GM18499 (cell line): ENCODE measurements at regions not wholly inside any gene's neighbourhood (a gene's known extent, or its start where the extent isn't known, plus 50 kb on each side); places are given as distances from the start of the nearest gene placed in this dataset.

Experiments
- ATAC-seq: cut with Tn5 transposase; IDR thresholded peaks from one replicate; pipeline ENCODE4 v1.9.1; 2021; ENCODE audit warnings: moderate number of reproducible peaks; ENCODE audit not compliant: insufficient read depth, unreplicated experiment

DNA sequence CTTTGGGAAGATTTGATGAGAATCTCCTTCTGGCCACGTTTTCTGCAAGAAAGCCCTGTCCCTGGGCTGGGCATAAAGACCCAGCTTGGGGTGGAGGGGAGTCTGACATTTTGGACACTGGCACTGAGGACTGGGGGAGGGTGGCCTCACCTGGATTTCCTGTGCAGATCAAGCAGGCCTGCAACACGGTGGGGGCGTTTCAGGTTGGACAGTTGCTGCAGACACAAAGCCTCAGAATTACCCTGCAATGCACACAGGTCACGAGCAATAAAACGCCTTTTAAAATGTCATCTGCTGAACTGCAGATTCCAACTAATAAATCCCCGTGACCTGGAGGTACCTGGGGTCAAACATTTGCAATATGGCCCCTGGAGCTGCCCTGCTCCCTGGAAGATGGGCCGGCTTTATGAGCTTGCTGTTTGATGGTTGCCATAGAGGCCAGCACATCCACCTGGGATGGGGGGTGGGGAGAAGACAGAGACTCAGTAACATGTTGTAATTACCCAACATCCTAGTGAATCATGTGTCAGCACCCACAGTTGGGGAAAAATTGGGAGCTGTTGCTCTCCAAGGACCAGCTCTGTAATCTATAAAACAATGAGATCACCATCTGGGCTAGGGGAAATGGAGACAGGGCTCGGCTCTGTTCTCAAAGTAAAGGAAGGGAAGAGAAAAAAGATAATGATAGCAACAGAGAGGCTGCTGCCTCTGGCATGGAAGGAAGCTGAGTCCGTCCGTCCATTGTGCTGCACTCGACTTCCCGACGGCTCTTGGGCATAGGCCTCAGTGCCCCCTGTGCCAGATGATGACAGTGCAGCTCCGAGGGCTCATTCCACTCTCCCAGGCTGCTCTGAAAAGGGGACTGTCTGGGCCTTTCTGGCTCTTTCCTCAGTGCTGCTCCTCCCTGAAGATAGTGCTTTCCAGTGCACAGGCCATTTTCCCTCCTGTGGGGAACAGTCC is 340.3 kb downstream of the CYRIA start:
- ATAC-seq: no peak

DNA sequence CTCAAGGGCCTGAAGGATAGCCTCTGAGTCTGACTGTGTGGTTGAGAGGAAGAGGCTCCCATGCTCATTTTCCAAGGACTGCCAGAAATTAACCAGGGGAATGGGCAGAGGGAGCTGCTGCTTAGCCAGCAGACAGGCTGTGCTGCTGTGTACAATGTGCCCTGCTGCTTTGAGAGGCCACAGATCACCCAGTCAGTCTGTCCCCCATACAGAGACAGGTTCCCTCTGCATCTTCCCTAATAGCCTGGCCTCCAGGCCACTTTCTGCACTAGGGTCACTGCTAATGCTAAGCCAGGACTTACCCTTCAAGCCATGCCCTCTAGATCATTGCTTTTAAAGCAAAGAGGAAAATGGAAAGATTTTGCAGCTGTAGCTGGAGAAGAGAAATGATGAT is 341.1 kb downstream of the CYRIA start:
- no peak for ATAC-seq

DNA sequence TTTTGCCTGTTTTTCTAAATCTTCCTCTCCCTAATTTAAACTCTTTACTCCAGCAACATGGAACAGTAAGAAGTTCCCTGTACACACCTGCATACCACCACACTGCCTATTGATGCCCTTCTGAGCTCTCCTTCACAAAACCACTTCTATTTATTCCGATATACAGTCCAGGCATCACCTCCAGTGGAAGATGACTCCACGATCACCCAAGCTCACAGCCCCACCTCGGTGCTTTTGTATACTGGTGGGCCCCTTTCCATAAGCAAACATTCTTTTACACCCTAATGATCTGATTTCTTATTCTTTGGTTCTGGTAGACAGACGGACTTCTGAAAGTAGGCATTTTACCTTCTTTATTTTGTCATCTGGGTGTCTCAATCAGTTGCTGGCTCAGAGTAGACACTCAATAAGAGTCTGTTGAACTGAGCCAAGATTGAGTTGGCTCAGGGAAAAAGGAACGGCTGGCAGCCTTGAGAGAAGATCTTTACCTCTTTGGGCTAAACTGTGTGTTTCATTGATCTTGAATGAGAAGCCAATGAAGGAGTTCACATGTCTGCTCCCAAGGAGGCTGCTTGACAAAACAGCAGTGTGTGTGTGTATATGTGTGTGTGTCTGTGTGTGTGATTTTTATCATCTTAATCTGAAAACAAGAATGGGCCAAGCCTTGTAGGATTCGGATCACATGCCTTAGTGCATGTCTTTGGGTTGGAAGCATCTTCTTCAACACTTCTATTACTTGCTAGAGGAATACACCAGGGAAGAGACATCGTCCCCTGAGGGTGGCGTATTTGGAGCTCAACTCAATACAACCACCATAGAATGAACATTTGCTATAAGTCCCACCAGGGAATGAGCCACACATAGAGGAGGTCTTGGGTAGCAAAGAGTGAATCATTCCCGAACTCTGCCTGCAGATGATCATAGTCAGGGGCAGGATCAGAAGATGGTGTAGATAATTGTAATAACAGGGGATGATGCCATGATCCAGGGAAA is 341.8 kb downstream of the CYRIA start:
- no peak for ATAC-seq

DNA sequence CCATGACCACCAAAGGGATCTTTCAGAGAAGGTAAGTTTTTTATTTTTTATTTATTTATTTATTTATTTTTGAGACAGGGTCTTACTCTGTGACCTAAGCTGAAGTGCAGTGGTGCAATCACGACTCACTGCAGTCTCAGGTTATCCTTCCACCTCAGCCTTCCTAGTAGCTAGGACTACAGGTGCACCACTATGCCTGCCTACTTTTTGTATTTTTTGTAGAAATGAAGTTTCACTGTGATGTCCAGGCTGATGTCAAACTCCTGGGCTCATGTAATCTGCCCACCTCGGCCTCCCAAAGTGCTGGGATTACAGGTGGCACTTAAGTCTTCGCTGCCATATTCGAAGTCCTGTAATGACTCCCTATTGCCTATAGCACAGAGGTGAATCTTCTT is 342.5 kb downstream of the CYRIA start:
- ATAC-seq: no peak

DNA sequence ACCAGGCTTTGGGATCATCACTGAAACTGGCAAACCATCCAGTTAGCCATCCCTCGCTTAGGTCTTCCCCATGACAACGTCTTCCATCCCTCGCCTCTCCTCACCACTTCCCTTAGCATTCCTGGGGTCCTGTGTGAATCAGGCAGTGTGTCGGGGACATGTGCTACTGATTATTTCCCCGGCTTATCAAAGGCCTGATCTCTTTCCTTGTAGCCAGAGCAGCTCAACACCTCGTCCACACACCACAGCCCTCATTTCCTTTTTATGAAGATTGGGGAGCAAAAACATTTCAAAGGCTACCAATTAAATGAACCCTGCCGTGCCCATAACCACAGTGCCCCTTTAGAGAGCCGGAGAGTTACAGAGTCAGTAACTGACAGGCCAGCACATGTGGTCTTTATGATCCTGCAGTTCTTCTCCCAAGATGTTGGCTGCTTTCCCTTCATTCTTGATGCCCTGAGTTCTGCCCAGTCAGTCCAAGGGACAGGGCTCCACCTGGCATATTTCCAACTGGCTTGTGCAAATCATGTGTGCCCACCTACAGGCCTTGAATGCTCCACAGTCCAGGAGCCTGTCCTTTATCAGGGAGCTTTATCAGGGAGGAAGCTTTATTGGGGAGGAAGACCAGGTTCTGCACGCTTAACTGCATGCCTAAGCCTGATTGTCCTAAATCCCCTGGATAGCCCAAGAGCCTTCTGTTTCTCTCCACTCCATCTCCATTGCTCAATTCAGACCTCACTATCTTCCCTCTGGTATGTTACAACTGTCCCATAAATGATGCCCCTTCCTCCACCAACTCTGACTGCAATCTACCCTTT is 343.1 kb downstream of the CYRIA start:
- no peak for ATAC-seq

DNA sequence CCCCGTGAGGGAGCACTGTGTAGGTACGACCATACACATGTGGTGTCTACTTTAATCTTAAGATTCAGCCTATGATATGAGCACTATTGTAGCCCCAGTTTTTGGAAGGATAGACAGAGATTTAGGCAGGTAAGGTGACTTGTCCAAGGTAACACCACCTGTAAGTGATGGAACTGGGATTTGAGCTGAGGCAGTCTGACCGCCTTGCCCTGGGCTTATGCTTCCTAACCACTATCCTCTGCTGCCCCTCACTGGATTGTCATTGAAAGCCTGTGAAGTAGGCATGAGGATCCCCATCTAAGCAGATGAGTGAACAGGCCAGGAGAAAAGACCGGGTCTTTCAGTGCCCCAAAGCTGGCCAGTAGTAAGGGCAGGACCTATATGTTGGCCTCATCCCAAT is 343.8 kb downstream of the CYRIA start:
- ATAC-seq: no peak

DNA sequence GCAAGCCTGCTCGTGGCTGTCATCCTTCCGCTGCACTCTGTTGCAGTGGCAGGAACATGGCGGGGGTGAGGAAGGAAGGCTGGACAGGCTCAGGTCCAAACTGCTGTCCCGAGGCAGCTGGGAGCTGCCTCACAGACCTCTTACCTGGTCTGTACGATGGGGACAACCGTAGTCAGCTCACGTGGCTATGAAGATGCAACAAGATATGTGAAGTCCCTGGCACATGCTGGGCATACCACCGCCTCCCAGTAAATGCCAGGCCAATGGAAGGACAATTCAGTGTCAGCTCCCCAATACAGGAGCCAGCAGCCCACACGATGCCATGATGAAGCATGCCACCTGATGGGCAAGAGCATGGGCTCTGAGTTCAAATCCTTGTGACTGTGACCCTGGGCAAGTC is 344.4 kb downstream of the CYRIA start:
- ATAC-seq: no peak

DNA sequence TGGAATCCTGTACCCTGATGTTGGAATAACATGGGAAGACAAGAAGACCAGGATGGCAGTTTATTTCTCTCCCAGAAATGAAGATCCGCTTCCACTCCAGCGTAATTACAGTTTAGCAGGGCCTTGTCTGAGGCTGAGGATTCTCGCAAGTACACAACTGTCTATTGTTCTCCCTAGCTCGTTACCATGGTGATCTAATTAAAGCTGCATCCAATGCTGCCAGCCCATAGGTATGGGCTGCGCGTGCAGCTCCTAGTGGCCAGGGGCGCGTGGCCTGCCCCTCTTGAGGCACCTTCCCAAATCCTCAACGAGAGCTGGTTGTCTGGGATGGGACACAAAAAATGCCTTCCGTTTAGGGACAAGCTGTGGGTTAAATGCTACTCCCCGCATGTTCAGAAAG is 344.9 kb downstream of the CYRIA start:
- no peak for ATAC-seq

DNA sequence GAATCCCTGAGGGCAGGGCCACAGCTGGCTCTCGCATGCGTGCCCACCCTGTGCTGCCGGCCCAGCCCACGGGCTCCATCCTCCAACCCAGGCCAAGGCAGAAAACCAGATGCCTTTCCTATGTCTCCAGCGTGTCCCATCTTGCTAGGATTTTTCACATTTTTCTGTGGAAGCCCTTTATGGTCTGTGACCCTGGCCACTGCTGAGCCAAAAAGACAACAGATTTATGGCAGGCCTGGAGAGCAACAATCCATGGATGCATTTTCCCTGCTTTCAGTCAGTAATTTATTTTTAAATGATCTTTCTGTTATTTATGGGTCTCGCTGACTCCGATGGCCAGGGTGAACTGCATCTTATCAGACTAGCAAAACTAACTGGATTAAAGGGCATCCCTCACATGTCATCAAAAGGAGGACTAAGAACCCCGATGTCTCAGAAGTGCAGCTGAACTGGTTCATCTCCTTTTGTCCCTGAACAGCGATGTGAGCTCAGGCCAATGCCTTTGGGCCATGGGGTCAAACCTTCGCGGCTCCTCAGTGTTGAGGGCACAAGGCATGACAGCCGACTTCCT is 346.0 kb downstream of the CYRIA start:
- no peak for ATAC-seq

DNA sequence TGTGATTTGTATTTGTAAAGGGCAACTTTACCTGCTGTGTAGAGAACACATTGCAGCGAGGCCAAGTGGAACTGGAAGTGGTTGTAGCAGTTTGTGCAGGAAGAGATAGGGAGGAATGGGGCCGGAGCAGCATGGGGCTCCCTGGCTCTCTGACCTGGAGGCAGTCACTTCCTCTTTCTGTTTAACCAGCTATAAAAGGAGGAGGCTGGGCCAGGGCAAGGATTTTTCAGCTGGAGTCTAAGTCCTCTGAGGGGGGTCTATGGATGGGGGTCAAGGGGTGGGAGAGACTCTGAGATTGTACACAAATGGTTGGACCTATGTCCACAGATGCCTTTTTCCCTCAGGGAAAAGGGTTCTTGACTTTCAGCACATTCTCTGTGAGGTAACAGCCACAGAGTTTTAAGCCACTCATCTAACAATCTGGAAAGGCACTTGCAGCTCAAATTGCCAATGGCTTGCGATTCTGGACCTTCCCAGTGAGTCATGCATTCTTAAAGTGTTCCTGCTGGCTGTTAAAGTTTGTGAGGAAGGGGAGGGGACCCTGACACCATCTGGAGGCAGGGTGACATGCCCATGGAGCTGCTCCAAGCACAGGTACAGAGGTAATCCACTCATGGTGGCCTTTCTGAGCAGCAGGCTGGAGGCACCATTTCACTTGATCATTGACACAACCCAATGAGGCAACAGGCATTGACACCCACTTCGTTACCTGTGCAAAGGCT is 347.0 kb downstream of the CYRIA start:
- no peak for ATAC-seq

DNA sequence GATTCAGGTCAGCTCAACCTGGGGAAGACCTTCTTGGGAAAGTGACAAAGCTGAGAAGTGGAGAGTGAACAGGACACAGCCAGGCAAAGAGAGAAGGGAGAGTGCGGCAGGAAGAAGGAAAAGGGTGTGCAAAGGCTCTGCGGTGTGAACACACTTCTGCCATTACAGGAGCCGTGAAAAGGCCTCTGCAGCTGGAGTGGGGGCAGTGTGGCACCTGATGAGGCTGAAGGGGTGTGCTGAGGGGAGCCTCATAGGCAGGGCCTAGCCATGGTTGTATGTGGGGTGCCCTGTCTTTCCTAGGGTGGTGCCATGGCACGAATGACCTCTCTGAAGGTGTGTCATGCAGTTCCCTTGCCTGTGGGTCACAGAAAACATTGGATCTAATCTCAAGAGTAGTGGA is 347.6 kb downstream of the CYRIA start:
- no peak for ATAC-seq

DNA sequence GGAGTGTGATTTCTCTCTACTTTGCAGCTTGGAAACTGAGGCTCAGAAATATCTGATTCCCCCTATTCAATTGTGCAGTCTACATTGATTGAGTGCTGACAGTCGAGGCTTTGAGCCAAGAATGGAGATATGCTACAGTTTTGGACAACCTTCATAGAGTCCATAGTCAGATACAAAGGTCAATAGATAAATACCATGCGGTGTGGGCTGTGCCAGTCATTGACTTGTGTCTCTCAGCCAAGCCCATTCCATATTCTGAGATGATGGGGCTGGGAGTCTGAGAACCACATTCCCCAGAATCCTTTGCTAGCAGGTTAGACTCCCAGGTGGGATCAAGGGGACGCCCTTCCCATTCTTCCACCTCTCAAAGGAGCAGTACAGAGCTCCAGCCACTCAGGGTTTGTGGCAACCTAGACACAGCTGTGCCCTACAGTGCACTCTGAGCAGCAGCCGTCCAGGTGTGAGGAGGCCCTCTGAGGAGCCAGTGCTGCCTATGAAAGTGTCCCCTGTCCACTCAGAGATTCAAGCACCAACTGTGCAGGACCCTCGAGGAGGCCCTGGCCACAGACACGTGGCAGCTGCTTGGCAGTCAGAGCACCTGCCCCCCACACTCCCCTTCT is 348.3 kb downstream of the CYRIA start:
- no peak for ATAC-seq

DNA sequence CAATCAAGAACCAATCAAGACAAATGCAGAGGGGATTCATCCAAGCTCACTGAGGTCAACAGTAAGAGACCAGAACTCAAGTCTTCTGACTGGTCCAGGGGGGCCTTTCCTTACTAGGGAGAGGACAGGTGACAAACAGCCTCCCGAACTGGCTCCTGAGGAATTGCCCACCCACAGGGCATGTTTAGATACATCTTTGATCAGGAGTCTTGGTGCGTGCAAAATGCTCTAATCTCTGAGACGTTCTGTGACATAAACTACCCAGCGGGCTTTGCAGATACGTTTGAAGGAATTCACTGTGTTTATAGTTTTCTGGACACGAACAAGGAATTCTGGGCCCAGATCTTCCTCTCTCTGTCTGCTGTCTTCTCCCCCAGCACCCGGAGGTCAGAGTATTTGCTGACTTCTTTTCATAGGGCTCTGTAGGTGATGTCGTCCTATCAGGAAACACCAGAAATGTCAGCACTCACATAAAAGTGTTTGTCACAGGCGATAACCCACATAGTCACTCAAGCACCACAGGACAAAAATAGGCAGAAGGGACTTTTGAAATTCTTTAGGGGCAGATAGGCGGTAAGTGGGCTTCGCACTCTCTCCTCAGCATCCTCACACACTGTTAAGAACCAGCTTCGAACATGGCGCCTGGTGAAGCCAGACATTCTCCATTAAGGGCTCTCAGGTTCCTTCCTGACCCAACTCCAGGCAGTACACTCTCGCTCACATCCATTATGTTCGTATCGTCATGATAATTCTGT is 349.0 kb downstream of the CYRIA start:
- ATAC-seq: no peak

DNA sequence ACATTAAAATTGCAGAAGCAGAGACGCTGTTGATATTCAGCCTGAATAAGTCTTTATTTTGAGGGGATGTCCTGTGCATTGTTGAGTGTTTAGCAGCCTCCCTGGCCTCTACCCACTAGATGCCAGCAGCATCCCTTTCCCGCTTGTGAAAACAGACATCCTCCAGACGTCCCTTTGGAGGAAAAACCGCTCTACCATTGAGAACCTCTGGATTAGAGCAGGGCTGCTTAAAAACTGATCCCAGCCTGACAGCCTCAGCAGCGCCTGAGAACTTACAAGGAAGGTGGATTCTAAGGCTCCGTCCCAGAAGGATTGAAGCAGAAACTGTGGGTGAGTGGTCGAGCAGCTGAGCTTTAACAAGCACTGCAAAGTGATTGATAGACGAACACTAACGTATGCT is 349.7 kb downstream of the CYRIA start:
- ATAC-seq: no peak

DNA sequence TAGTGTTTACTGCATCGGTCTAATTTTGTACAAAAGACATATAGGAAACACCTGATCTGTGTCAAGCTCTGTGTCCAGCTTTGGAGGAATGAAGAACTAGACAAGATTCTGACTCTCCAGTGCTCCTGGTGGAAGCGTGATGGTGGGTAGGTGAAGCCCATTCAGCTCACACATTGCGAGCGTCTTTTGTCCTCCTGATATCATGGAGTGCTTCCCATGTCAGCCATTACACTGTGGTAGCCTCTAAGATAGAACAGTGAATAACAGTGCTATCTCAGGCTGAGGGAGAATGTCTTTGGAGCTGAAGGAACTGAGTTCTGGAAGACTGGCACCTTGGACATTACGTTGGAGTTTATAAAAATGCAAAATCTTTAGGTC is 350.2 kb downstream of the CYRIA start:
- ATAC-seq: no peak

DNA sequence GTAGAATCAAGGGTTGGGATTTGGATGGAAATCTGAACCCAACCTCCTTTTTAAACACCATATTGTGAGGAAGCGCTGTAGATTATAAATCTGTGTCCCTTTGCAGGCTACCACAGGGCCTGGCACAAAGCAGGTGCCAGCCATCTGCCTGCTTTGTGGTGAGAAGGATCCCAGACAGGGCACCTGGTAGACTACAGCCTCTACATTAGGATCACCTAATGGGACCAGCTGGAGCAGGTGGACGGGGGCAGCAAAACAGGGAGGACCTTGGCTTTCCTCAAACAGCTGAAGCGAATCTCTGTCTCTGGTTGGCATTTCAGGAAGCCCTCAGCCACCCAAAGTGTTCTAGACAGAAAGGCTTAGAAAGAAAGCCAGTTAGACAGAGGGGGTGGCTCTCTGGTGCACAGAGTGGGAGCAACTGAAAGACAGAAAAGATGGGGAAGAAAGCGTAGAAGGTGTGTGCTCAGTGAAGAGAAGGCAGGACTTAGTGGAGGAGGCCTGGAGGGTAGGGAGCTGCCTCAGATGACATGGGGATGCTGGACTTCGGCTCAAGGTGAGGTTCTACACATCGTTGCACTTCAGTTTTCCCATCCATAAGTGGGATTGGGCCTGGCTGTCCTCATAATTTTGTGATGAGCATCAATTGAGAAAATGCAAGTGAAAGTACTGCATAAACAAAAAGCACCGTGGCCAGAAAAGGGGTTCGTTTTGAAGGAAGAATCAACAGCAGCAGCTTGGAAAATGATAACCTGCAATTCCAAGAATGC is 350.8 kb downstream of the CYRIA start:
- no peak for ATAC-seq

DNA sequence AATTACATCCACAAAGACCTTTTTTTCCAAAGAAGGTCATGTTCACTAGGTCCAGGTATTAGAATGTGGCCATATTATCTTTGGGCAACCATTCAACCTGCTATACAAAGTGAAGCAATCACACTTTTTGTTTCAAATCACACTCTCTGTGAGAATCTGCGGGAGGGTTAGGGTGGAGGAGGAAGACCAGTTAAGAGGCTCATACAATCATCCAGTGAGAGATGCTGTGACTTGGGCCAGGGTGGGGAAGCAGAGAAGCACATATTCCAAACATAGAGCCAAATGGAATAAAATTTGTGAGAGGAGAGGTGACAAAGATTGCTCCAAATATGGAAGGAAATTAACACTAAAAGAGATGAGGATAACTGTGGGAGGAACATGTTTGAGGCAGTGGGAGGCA is 351.6 kb downstream of the CYRIA start:
- ATAC-seq: no peak
